GM20000 (cell line): ENCODE measurements at regions not wholly inside any gene's neighbourhood (a gene's known extent, or its start where the extent isn't known, plus 50 kb on each side); places are given as distances from the start of the nearest gene placed in this dataset.
A peak's percentile ranks its signal among the peaks of the same experiment; 100 is the strongest.

Experiments used
- DNase-seq: peaks from one replicate; pipeline ENCODE4 v3.0.0; 2012; ENCODE audit warnings: low spot score
- TF ChIP-seq, protein P1 (sequence below): IDR thresholded peaks from 2 replicates; pipeline ENCODE4 v1.5.1; 2012; ENCODE audit warnings: mild to moderate bottlenecking, control low read depth; ENCODE audit errors: extremely low read depth, missing control alignments

- TF ChIP-seq, protein P1, sequence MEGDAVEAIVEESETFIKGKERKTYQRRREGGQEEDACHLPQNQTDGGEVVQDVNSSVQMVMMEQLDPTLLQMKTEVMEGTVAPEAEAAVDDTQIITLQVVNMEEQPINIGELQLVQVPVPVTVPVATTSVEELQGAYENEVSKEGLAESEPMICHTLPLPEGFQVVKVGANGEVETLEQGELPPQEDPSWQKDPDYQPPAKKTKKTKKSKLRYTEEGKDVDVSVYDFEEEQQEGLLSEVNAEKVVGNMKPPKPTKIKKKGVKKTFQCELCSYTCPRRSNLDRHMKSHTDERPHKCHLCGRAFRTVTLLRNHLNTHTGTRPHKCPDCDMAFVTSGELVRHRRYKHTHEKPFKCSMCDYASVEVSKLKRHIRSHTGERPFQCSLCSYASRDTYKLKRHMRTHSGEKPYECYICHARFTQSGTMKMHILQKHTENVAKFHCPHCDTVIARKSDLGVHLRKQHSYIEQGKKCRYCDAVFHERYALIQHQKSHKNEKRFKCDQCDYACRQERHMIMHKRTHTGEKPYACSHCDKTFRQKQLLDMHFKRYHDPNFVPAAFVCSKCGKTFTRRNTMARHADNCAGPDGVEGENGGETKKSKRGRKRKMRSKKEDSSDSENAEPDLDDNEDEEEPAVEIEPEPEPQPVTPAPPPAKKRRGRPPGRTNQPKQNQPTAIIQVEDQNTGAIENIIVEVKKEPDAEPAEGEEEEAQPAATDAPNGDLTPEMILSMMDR: no peak
- DNase-seq: no peak
These were observed 514.8 kb downstream of the PSAT1 start for GRCh38 chr9:78811622-78812276.

GRCh38 chr9:78812665-78813064, 515.7 kb downstream of the PSAT1 start:
- TF ChIP-seq, protein P1: no peak
- DNase-seq: no peak

DNA sequence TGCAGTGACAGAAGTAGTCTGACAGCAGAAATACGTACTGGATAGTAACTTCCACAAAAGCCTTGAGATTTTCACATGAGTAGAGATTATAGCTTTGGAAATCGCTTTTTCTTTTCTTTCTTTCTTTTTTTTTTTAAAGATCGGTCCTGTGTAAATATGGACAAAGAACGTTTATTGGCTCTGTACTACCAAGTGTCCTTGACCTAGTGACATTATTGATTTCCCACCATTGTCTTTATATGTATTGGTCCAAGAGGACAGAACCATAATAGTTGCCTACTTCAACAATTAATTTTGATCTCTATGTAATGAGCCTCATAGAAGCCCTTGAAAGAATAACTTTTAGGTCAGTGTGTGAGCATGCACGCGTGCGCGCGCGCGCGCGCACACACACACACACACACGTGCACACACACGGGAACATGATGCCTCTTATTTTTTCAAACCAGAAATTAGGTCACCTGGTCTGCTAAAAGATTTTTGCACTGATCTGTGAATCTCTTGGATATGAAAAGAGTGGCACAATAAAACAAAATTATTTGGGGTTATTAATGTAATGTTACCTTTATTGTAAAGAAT, 516.8 kb downstream of the PSAT1 start:
- DNase-seq: no peak
- TF ChIP-seq, protein P1: no peak

- TF ChIP-seq, protein P1: peak; percentile 32
- peak; percentile 63 for DNase-seq
These were observed 524.3 kb downstream of the PSAT1 start for GRCh38 chr9:78821126-78821822.

GRCh38 chr9:78826527-78826926, 529.6 kb downstream of the PSAT1 start:
- no peak for DNase-seq
- TF ChIP-seq, protein P1: no peak

- no peak for DNase-seq
- TF ChIP-seq, protein P1: no peak
These were observed 531.6 kb downstream of the PSAT1 start for GRCh38 chr9:78828521-78828920.

DNA sequence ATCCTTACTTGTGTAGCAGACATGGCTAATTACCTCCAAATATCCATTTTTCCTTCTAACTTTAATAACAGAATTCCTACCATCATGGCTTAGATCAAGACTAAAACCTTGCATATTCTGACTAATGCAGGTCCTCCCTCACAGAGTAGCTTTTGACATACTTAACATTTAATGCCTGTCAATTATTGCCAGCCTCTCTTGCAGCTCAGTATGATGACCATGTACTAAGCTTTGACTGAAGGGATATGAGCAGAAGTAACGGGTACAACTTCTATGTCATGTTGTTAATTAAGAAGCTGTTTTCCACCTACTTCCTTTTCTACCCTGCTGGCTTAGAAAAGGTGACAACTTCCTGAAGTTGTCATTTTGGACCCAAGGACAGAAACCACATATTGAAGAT, 533.4 kb downstream of the PSAT1 start:
- no peak for DNase-seq

More for the DNA sequence above, 533.4 kb downstream of the PSAT1 start:
- TF ChIP-seq, protein P1: no peak
